Liver (tissue), 8 donors: ENCODE measurements at regions not wholly inside any gene's neighbourhood (a gene's known extent, or its start where the extent isn't known, plus 50 kb on each side); places are given as distances from the start of the nearest gene placed in this dataset.

Experiments used
- DNase-seq: peaks from one replicate; pipeline ENCODE4 v3.0.0-alpha.2; 2017; ENCODE audit warnings: low spot score
- H3K27ac ChIP-seq, 2 donors: one replicate each; pipeline ENCODE4 v1.7.0; 2013; ENCODE audit warnings: inconsistent platforms in 2 of 2, low read length in 2 of 2, control low read depth in 1 of 2, low read depth in 1 of 2, mild to moderate bottlenecking in 1 of 2
- H3K27me3 ChIP-seq, 4 donors: one replicate each; pipeline versions ENCODE4 v1.6.1 to v1.7.0; 2013; ENCODE audit warnings: low read length in 3 of 4, inconsistent platforms in 1 of 4, mild to moderate bottlenecking in 1 of 4, moderate library complexity in 1 of 4; ENCODE audit not compliant: control insufficient read depth in 4 of 4, insufficient read depth in 4 of 4
- H3K36me3 ChIP-seq, 4 donors: one replicate each; pipeline versions ENCODE4 v1.6.1 to v1.7.0; 2013; ENCODE audit warnings: low read length in 3 of 4, mild to moderate bottlenecking in 3 of 4, low read depth in 1 of 4, moderate library complexity in 1 of 4; ENCODE audit not compliant: control insufficient read depth in 4 of 4, insufficient read depth in 3 of 4
- H3K4me1 ChIP-seq, 4 donors: one replicate each; pipeline versions ENCODE4 v1.6.1 to v1.7.0; 2013; ENCODE audit warnings: low read length in 3 of 4, mild to moderate bottlenecking in 3 of 4, moderate library complexity in 1 of 4; ENCODE audit not compliant: control insufficient read depth in 4 of 4, insufficient read depth in 4 of 4
- H3K4me3 ChIP-seq, 3 donors: one replicate each; pipeline versions ENCODE4 v1.6.1 to v1.7.0; 2013; ENCODE audit warnings: low read length in 3 of 3, control low read depth in 1 of 3, low read depth in 1 of 3, mild to moderate bottlenecking in 1 of 3
- H3K9ac ChIP-seq, 2 donors: one replicate each; pipeline ENCODE4 v1.7.0; 2013; ENCODE audit warnings: low read length in 2 of 2, mild to moderate bottlenecking in 2 of 2, moderate library complexity in 2 of 2, control low read depth in 1 of 2, low read depth in 1 of 2
- H3K9me3 ChIP-seq, 4 donors: one replicate each; pipeline versions ENCODE4 v1.6.1 to v1.7.0; 2013; ENCODE audit warnings: low read length in 3 of 4; ENCODE audit not compliant: control insufficient read depth in 4 of 4
- EGR1 ChIP-seq, 2 donors: IDR thresholded peaks; 2 replicates each; pipeline ENCODE4 v1.6.1; 2016 to 2018; ENCODE audit warnings: antibody characterized with exemption in 2 of 2, low read depth in 2 of 2
- FOXA1 ChIP-seq: IDR thresholded peaks from 2 replicates; pipeline ENCODE4 v1.6.1; 2016; ENCODE audit warnings: antibody characterized with exemption
- FOXA2 ChIP-seq: IDR thresholded peaks from 2 replicates; pipeline ENCODE4 v1.6.1; 2016; ENCODE audit warnings: antibody characterized with exemption
- GABPA ChIP-seq, 2 donors: IDR thresholded peaks in 1 of 2; conservative IDR thresholded peaks in 1 of 2; 2 replicates each; pipeline ENCODE4 v1.6.1; 2016; ENCODE audit warnings: antibody characterized with exemption in 2 of 2, mild to moderate bottlenecking in 1 of 2, moderate library complexity in 1 of 2
- HNF4A ChIP-seq, 2 donors: conservative IDR thresholded peaks; 2 replicates each; pipeline ENCODE4 v1.6.1; 2016; ENCODE audit warnings: antibody characterized with exemption in 2 of 2, mild to moderate bottlenecking in 2 of 2
- HNF4G ChIP-seq: IDR thresholded peaks from 2 replicates; pipeline ENCODE4 v1.6.1; 2016; ENCODE audit warnings: antibody characterized with exemption
- NR2F2 ChIP-seq: IDR thresholded peaks from 2 replicates; pipeline ENCODE4 v1.6.1; 2016; ENCODE audit warnings: antibody characterized with exemption
- RAD21 ChIP-seq, 2 donors: IDR thresholded peaks; 2 replicates each; pipeline ENCODE4 v1.6.1; 2016; ENCODE audit warnings: antibody characterized with exemption in 2 of 2, mild to moderate bottlenecking in 2 of 2
- RXRA ChIP-seq, 2 donors: IDR thresholded peaks; 2 replicates each; pipeline ENCODE4 v1.6.1; 2017 to 2018; ENCODE audit warnings: antibody characterized with exemption in 2 of 2, mild to moderate bottlenecking in 1 of 2
- SP1 ChIP-seq: IDR thresholded peaks from 2 replicates; pipeline ENCODE4 v1.6.1; 2018; ENCODE audit warnings: antibody characterized with exemption, mild to moderate bottlenecking
- TAF1 ChIP-seq: conservative IDR thresholded peaks from 2 replicates; pipeline ENCODE4 v1.6.1; 2016; ENCODE audit warnings: antibody characterized with exemption, mild to moderate bottlenecking
- YY1 ChIP-seq: IDR thresholded peaks from 2 replicates; pipeline ENCODE4 v1.6.1; 2016; ENCODE audit warnings: antibody characterized with exemption, mild to moderate bottlenecking
- WGBS: extraction: QIAGEN DNeasy Blood & Tissue Kit; methylation state at CpG from one replicate; pipeline ENCODE4 v1.1.7; 2013; 5-methylcytosine and 5-hydroxymethylcytosine counted together
- TF ChIP-seq, protein P1 (sequence below): IDR thresholded peaks from 2 replicates; pipeline ENCODE4 v1.6.1; 2016; ENCODE audit warnings: antibody characterized with exemption
- TF ChIP-seq, protein P2 (sequence below): IDR thresholded peaks from 2 replicates; pipeline ENCODE4 v1.6.1; 2016; ENCODE audit warnings: antibody characterized with exemption, mild to moderate bottlenecking
- TF ChIP-seq, protein P3 (sequence below): IDR thresholded peaks from 2 replicates; pipeline ENCODE4 v1.6.1; 2016; ENCODE audit warnings: antibody characterized with exemption
- TF ChIP-seq, protein P4 (sequence below): fragments of 150-350 bp; IDR thresholded peaks from 2 replicates; pipeline ENCODE4 v1.5.1; 2017; ENCODE audit warnings: improper control_type of control experiment, low read depth, low read length; ENCODE audit not compliant: missing input control
- donor health status: healthy.
- donor health status: healthy.
- donor health status: healthy.
- donor health status: healthy.
- donor health status: healthy.

GRCh38 chr4:65050786-65051185, 619.5 kb downstream of the EPHA5 start:
- no peak for DNase-seq
- Histone ChIP-seq H3K36me3 (no peaks in the 10 kb centered on the region), H3K9me3 (no peaks in the 10 kb centered on the region), H3K27ac (no peak overlapping the region), H3K27me3 (no peaks in the 10 kb centered on the region), H3K4me3 (no peak overlapping the region), H3K4me1 (no peaks in the 10 kb centered on the region), H3K9ac (no peak overlapping the region)
- 37% methylated on average over 1 of the region's 1 CpG for WGBS
- TF ChIP-seq YY1, result no peak
- TF ChIP-seq, protein P1, sequence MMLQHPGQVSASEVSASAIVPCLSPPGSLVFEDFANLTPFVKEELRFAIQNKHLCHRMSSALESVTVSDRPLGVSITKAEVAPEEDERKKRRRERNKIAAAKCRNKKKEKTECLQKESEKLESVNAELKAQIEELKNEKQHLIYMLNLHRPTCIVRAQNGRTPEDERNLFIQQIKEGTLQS, result no peak

GRCh38 chr4:65046192-65047133, 623.8 kb downstream of the EPHA5 start:
- H3K27ac ChIP-seq, result no peak overlapping the region
- no peaks in the 10 kb centered on the region for H3K9me3 ChIP-seq
- no peaks in the 10 kb centered on the region for H3K27me3 ChIP-seq
- no peaks in the 10 kb centered on the region for H3K4me1 ChIP-seq
- H3K36me3 ChIP-seq, result no peaks in the 10 kb centered on the region
- DNase-seq, result no peak
- H3K4me3 ChIP-seq, result no peak overlapping the region
- WGBS, result 79% methylated on average over 4 of the region's 4 CpGs
- TF ChIP-seq NR2F2, result no peak
- no peak for TF ChIP-seq HNF4G
- no peak for TF ChIP-seq FOXA2
- TF ChIP-seq RAD21 (IDR thresholded peaks at IDR 0.05), result no peak
- TF ChIP-seq SP1, result no peak
- TF ChIP-seq YY1, result no peak
- no peak for TF ChIP-seq RXRA (IDR thresholded peaks at IDR 0.05)
- TF ChIP-seq, protein P2, sequence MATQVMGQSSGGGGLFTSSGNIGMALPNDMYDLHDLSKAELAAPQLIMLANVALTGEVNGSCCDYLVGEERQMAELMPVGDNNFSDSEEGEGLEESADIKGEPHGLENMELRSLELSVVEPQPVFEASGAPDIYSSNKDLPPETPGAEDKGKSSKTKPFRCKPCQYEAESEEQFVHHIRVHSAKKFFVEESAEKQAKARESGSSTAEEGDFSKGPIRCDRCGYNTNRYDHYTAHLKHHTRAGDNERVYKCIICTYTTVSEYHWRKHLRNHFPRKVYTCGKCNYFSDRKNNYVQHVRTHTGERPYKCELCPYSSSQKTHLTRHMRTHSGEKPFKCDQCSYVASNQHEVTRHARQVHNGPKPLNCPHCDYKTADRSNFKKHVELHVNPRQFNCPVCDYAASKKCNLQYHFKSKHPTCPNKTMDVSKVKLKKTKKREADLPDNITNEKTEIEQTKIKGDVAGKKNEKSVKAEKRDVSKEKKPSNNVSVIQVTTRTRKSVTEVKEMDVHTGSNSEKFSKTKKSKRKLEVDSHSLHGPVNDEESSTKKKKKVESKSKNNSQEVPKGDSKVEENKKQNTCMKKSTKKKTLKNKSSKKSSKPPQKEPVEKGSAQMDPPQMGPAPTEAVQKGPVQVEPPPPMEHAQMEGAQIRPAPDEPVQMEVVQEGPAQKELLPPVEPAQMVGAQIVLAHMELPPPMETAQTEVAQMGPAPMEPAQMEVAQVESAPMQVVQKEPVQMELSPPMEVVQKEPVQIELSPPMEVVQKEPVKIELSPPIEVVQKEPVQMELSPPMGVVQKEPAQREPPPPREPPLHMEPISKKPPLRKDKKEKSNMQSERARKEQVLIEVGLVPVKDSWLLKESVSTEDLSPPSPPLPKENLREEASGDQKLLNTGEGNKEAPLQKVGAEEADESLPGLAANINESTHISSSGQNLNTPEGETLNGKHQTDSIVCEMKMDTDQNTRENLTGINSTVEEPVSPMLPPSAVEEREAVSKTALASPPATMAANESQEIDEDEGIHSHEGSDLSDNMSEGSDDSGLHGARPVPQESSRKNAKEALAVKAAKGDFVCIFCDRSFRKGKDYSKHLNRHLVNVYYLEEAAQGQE, result no peak
- no peak for TF ChIP-seq FOXA1
- no peak for TF ChIP-seq GABPA (IDR thresholded peaks at IDR 0.05 in 1 of 2, conservative IDR thresholded peaks at IDR 0.05 in 1 of 2)
- TF ChIP-seq, protein P1, result no peak
- TF ChIP-seq, protein P3, sequence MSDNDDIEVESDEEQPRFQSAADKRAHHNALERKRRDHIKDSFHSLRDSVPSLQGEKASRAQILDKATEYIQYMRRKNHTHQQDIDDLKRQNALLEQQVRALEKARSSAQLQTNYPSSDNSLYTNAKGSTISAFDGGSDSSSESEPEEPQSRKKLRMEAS, result no peak
- TF ChIP-seq TAF1, result no peak
- TF ChIP-seq, protein P4, sequence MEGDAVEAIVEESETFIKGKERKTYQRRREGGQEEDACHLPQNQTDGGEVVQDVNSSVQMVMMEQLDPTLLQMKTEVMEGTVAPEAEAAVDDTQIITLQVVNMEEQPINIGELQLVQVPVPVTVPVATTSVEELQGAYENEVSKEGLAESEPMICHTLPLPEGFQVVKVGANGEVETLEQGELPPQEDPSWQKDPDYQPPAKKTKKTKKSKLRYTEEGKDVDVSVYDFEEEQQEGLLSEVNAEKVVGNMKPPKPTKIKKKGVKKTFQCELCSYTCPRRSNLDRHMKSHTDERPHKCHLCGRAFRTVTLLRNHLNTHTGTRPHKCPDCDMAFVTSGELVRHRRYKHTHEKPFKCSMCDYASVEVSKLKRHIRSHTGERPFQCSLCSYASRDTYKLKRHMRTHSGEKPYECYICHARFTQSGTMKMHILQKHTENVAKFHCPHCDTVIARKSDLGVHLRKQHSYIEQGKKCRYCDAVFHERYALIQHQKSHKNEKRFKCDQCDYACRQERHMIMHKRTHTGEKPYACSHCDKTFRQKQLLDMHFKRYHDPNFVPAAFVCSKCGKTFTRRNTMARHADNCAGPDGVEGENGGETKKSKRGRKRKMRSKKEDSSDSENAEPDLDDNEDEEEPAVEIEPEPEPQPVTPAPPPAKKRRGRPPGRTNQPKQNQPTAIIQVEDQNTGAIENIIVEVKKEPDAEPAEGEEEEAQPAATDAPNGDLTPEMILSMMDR, result no peak
- no peak for TF ChIP-seq EGR1 (IDR thresholded peaks at IDR 0.05; ENCODE audit: low read depth in 2 of 2)
- TF ChIP-seq HNF4A (conservative IDR thresholded peaks at IDR 0.05), result no peak
- no peak overlapping the region for H3K9ac ChIP-seq
